Activated gamma-delta T cell treated with Interleukin-2 at 50 U/mL for 16 hours (primary cell): ENCODE measurements at regions not wholly inside any gene's neighbourhood (a gene's known extent, or its start where the extent isn't known, plus 50 kb on each side); places are given as distances from the start of the nearest gene placed in this dataset.
"Not testable (repeated sequence)": the region's sequence is repeated elsewhere in the genome, so short reads cannot be mapped to it uniquely, and the experiment has no call there.

Source experiments
- DNase-seq: peaks from one replicate; pipeline ENCODE4 v3.0.0-alpha.2; 2020

- DNase-seq, result no peak
Observed at GRCh38 chr3:15903759-15904720, 106.3 kb upstream of the ANKRD28 start.

GRCh38 chr3:15905041-15905440 is 107.3 kb upstream of the ANKRD28 start:
- no peak for DNase-seq

- DNase-seq, result not testable (repeated sequence)
Observed at GRCh38 chr3:15907403-15907802, 109.6 kb upstream of the ANKRD28 start.

- no peak for DNase-seq
Observed at GRCh38 chr3:15918988-15919387, 121.2 kb upstream of the ANKRD28 start.

- DNase-seq, result no peak
Observed at GRCh38 chr3:15919971-15920370, 122.2 kb upstream of the ANKRD28 start.

GRCh38 chr3:15923640-15924405 is 126.0 kb upstream of the ANKRD28 start:
- DNase-seq, result no peak

- DNase-seq, result no peak
Observed at GRCh38 chr3:15924914-15925313, 127.1 kb upstream of the ANKRD28 start.

- DNase-seq, result no peak
Observed at GRCh38 chr3:15926871-15927270, 129.1 kb upstream of the ANKRD28 start.

GRCh38 chr3:15927969-15928368 is 130.2 kb upstream of the ANKRD28 start:
- DNase-seq, result no peak

- no peak for DNase-seq
Observed at GRCh38 chr3:15929944-15930571, 132.3 kb upstream of the ANKRD28 start.

GRCh38 chr3:15932348-15933300 is 134.8 kb upstream of the ANKRD28 start:
- no peak for DNase-seq

- no peak for DNase-seq
Observed at GRCh38 chr3:15933439-15934139, 135.8 kb upstream of the ANKRD28 start.

- no peak for DNase-seq
Observed at GRCh38 chr3:15934389-15935195, 136.8 kb upstream of the ANKRD28 start.

- DNase-seq, result no peak
Observed at GRCh38 chr3:15936312-15936711, 138.5 kb upstream of the ANKRD28 start.

GRCh38 chr3:15940641-15941040 is 142.9 kb upstream of the ANKRD28 start:
- DNase-seq, result no peak

- DNase-seq, result not testable (repeated sequence)
Observed at GRCh38 chr3:15941457-15941856, 143.7 kb upstream of the ANKRD28 start.

GRCh38 chr3:15941958-15942357 is 144.2 kb upstream of the ANKRD28 start:
- DNase-seq, result no peak

- no peak for DNase-seq
Observed at GRCh38 chr3:15942462-15942861, 144.7 kb upstream of the ANKRD28 start.

- DNase-seq, result no peak
Observed at GRCh38 chr3:15942936-15943335, 145.2 kb upstream of the ANKRD28 start.

GRCh38 chr3:15948388-15948787 is 150.6 kb upstream of the ANKRD28 start:
- DNase-seq, result no peak
